H1 (cell line): ENCODE measurements at regions not wholly inside any gene's neighbourhood (a gene's known extent, or its start where the extent isn't known, plus 50 kb on each side); places are given as distances from the start of the nearest gene placed in this dataset.

Source experiments
- JUN ChIP-seq: IDR thresholded peaks from 2 replicates; pipeline ENCODE4 v1.6.1; 2011; ENCODE audit warnings: low read depth, mild to moderate bottlenecking, improper control_type of control experiment, low read length

- no peak for TF ChIP-seq JUN
Measured at GRCh38 chr7:41878309-41879295, 175.7 kb upstream of the INHBA start (continued).
